ENCODE measurements at regions not wholly inside any gene's neighbourhood (a gene's known extent, or its start where the extent isn't known, plus 50 kb on each side); places are given as distances from the start of the nearest gene placed in this dataset.

DNA sequence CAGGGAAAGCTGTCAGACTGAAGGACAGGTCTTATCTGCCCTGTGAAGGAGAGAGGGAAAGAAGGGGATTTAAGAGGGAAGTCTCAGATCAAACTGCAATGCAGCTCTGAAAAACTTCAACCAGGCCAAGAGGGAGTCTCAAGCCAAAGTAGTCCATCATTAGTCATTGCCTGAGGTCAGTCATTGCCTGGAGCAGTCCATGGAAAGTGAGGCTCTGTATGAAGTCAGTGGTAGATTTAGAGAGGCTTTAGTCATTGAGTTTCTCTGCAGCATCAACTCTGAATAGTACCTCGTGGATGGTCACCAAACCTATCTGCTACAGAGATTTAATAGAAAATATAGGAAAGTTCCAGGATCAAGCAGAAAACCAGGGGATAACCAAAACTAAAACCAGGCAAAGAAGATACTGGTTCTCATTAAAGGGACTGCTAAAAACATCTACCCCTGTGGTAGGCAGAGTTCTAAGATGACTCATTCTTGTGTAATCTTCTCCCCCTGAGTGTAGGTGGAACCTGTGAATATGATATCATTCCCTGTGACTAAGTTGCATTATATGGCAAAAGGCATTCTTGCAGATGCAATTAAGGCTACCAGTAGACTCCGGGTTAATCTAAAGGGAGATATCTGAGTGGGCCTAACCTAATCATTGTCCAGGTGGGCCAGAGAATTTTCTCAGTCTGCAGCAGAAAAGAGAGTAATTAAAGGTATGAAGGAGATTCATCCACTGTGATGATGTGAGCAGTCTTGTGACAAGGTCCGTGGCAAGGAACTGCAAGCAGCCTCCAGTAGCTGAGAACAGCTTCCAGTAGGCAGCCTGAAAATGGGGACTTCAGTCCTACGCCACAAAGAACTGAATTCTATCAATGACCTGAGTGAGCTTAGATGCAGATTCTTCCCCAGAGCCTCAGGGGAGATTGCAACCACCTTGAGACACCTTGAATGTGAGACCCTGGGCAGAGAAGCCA, 123.1 kb downstream of the GALC start:
- TF ChIP-seq, protein P1, sequence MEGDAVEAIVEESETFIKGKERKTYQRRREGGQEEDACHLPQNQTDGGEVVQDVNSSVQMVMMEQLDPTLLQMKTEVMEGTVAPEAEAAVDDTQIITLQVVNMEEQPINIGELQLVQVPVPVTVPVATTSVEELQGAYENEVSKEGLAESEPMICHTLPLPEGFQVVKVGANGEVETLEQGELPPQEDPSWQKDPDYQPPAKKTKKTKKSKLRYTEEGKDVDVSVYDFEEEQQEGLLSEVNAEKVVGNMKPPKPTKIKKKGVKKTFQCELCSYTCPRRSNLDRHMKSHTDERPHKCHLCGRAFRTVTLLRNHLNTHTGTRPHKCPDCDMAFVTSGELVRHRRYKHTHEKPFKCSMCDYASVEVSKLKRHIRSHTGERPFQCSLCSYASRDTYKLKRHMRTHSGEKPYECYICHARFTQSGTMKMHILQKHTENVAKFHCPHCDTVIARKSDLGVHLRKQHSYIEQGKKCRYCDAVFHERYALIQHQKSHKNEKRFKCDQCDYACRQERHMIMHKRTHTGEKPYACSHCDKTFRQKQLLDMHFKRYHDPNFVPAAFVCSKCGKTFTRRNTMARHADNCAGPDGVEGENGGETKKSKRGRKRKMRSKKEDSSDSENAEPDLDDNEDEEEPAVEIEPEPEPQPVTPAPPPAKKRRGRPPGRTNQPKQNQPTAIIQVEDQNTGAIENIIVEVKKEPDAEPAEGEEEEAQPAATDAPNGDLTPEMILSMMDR (IDR thresholded peaks at IDR 0.05) = no peak
- no peak for TF ChIP-seq POLR2A (IDR thresholded peaks at IDR 0.05)
- intact Hi-C loops (cut with DNase I; ENCODE audit: low total_unique reads) = no loop called here
- DNase-seq (ENCODE audit: low spot score in 2 of 2) = no peak
- H3K4me3 ChIP-seq (ENCODE audit: low read depth, poor library complexity, severe bottlenecking) = no peak overlapping the region
- 74% methylated on average over 4 of the region's 4 CpGs for WGBS, 2 donors

DNA sequence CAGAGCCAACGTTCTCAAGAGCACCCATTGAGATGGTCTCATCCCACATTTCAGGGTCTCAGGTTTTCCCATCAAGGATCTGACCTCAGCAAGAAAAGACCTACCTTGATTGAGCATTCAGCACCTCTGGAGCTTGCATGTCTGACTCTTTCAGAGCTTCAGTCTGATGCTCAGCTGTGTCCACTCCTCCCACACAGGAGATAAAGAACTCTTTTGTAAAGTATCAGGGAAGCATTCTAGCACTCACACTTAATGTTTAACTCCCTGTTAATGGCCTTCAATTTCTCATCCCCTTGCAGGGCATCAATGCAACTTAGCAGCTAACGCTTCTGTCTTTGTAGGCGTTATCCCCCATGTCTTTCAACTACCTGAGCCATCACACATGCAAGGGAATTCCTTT, 124.1 kb downstream of the GALC start:
- TF ChIP-seq POLR2A (IDR thresholded peaks at IDR 0.05) = no peak
- TF ChIP-seq, protein P1 (IDR thresholded peaks at IDR 0.05) = no peak
- H3K4me3 ChIP-seq (ENCODE audit: low read depth, poor library complexity, severe bottlenecking) = no peak overlapping the region
- no peak for DNase-seq (ENCODE audit: low spot score in 2 of 2)
- intact Hi-C loops (cut with DNase I; ENCODE audit: low total_unique reads) = no loop called here
- 83 to 86% methylated on average over 3 of the region's 3 CpGs for whole genome bisulfite sequencing, 2 donors

DNA sequence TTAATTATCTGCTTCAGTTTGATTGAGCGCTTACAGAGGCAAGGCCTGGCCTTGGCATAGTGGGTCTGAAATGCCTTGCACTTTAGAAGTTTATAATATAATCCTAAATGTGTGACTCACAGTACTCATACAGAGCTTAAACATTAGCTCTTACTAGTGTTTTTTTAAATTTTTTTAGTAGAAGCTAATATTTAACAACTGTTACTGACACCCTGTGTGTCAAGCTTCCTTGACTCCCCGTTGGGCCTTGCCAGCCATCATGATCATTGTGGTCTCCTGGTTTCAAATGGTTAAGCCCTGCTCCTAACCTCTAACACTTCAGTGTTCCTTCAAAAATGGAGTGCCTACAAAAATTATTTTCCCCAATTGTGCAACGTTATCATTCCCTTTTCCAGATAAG, 126.9 kb downstream of the GALC start:
- TF ChIP-seq, protein P1 (IDR thresholded peaks at IDR 0.05) = no peak
- intact Hi-C loops (cut with DNase I; ENCODE audit: low total_unique reads) = no loop called here
- 89 to 90% methylated on average over 3 of the region's 3 CpGs for WGBS, 2 donors
- no peak for DNase-seq (ENCODE audit: low spot score in 2 of 2)
- H3K4me3 ChIP-seq (ENCODE audit: low read depth, poor library complexity, severe bottlenecking) = no peak overlapping the region

DNA sequence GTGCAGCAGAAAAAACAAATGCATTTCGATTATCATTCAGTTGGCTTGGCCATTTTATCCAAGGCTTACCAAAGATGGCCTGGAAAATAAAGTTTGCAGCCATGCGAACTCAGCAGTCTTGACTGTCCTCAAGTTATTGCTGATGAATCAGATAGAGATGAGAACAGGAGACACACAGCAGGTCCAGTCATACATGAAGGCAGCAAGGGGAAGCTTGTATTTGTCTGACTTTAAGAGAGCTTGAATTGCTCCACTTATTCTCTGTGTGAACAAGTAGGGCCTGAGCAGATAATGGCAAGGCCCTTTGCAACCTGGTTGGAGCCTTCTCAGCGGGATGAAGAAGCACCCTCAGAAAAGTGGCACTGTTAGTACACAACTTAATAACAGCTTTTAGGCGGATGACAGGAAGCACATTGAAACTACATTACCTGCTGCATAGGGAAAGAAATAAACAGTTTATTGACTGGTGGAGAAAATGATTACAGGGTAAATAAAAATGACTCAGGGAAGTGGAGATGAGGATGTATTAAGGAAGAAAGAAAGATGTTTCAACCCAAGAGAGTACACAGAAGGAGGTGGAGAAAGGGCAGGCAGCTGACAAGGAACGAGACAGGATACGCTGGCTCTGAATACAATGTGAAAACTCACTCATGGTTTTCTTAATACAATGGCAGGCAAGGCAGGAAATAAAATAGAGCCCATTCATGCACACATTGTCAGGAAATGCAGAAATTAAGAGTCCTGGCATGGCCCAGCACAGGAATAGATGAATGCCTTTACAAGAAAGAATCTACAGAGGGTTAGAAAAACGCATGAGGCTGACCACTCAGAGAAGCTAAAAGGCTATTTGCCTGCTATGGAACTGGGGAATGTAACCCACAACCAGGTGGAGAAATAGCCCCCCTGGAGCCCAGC, 128.4 kb downstream of the GALC start:
- no peak overlapping the region for H3K4me3 ChIP-seq (ENCODE audit: low read depth, poor library complexity, severe bottlenecking)
- WGBS, 2 donors = 81% methylated on average over 7 of the region's 7 CpGs
- no peak for TF ChIP-seq POLR2A (IDR thresholded peaks at IDR 0.05)
- TF ChIP-seq, protein P1 (IDR thresholded peaks at IDR 0.05) = no peak
- intact Hi-C loops (cut with DNase I; ENCODE audit: low total_unique reads) = no loop called here
- no peak for DNase-seq (ENCODE audit: low spot score in 2 of 2)

DNA sequence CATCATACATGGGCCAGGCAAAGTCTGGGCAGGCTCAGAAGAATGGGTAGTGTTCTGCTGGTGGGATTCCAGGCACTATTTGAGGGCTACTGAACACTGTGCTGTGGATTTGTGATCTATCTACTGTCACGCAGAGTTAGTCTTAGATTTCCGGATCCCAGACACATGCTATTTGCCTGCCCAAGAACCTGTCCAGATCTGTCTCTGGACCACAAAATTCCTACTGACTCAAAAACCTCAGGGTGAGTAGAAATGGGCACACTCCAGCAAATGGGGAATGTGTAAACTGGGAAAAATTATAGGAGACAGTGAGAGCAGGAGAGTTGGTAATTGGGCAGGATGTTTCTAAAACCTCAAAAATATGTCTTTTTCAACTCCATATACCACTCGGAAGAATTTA, 129.9 kb downstream of the GALC start:
- WGBS, 2 donors = 82 to 89% methylated on average over 3 of the region's 3 CpGs
- H3K4me3 ChIP-seq (ENCODE audit: low read depth, poor library complexity, severe bottlenecking) = no peak overlapping the region
- no peak for DNase-seq (ENCODE audit: low spot score in 2 of 2)
- no peak for TF ChIP-seq POLR2A (IDR thresholded peaks at IDR 0.05)
- TF ChIP-seq, protein P1 (IDR thresholded peaks at IDR 0.05) = no peak
- intact Hi-C loops (cut with DNase I; ENCODE audit: low total_unique reads) = no loop called here
